Nephron (organoid): ENCODE measurements at regions not wholly inside any gene's neighbourhood (a gene's known extent, or its start where the extent isn't known, plus 50 kb on each side); places are given as distances from the start of the nearest gene placed in this dataset.

Experiments used
- H3K27ac Mint-ChIP-seq, 3 experiments: 2 replicates each; pipeline ENCODE4 v1.8.0; 2020; ENCODE audit warnings: mixed read lengths in 3 of 3, mild to moderate bottlenecking in 2 of 3, moderate library complexity in 1 of 3
- H3K27me3 Mint-ChIP-seq: 2 replicates; pipeline ENCODE4 v1.8.0; 2021; ENCODE audit warnings: low read depth, mild to moderate bottlenecking, moderate library complexity, mixed read lengths
- H3K36me3 Mint-ChIP-seq: 2 replicates; pipeline ENCODE4 v1.8.0; 2020; ENCODE audit warnings: low read depth, mixed read lengths
- H3K4me1 Mint-ChIP-seq: 2 replicates; pipeline ENCODE4 v1.8.0; 2020; ENCODE audit warnings: mixed read lengths
- H3K4me3 Mint-ChIP-seq, 3 experiments: 2 replicates each; pipeline ENCODE4 v1.8.0; 2020; ENCODE audit warnings: mild to moderate bottlenecking in 3 of 3, mixed read lengths in 3 of 3, moderate library complexity in 2 of 3
- H3K9me3 Mint-ChIP-seq: 2 replicates; pipeline ENCODE4 v1.8.0; 2020; ENCODE audit warnings: mixed read lengths
- TF ChIP-seq, protein P1 (sequence below), 3 experiments: fragments of 200-600 bp; sonication (generic); IDR thresholded peaks; one replicate each; pipeline ENCODE4 v1.5.0; 2021; ENCODE audit warnings: antibody characterized with exemption in 3 of 3; ENCODE audit not compliant: unreplicated experiment in 3 of 3

DNA sequence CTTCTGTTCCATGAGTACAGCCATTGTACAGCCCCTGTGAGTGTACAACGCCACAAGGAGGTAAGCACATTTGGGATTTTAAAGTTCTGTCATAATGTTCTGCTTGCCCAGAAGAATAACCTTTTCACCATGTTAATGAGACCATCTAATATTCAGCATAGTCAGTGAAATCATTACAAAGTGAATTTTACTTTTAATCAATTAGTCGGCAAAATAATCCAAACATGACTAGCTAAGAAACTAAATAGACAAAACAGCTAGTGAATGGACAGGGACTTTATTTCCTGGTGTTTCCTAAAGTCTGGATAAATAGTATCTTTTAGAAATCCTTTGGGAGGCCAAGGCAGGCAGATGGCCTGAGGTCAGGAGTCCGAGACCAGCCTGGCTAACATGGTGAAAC, 69.0 kb upstream of the NRSN1 start:
- no peaks in the 10 kb centered on the region for H3K9me3 Mint-ChIP-seq
- H3K36me3 Mint-ChIP-seq: no peaks in the 10 kb centered on the region
- TF ChIP-seq, protein P1, sequence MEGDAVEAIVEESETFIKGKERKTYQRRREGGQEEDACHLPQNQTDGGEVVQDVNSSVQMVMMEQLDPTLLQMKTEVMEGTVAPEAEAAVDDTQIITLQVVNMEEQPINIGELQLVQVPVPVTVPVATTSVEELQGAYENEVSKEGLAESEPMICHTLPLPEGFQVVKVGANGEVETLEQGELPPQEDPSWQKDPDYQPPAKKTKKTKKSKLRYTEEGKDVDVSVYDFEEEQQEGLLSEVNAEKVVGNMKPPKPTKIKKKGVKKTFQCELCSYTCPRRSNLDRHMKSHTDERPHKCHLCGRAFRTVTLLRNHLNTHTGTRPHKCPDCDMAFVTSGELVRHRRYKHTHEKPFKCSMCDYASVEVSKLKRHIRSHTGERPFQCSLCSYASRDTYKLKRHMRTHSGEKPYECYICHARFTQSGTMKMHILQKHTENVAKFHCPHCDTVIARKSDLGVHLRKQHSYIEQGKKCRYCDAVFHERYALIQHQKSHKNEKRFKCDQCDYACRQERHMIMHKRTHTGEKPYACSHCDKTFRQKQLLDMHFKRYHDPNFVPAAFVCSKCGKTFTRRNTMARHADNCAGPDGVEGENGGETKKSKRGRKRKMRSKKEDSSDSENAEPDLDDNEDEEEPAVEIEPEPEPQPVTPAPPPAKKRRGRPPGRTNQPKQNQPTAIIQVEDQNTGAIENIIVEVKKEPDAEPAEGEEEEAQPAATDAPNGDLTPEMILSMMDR (IDR thresholded peaks at IDR 0.05; ENCODE audit: unreplicated experiment in 3 of 3): no peak
- peaks cover 17% of the 10 kb centered on the region for H3K4me1 Mint-ChIP-seq
- H3K27me3 Mint-ChIP-seq: no peaks in the 10 kb centered on the region
- H3K4me3 Mint-ChIP-seq: no peak overlapping the region
- no peak overlapping the region for H3K27ac Mint-ChIP-seq

DNA sequence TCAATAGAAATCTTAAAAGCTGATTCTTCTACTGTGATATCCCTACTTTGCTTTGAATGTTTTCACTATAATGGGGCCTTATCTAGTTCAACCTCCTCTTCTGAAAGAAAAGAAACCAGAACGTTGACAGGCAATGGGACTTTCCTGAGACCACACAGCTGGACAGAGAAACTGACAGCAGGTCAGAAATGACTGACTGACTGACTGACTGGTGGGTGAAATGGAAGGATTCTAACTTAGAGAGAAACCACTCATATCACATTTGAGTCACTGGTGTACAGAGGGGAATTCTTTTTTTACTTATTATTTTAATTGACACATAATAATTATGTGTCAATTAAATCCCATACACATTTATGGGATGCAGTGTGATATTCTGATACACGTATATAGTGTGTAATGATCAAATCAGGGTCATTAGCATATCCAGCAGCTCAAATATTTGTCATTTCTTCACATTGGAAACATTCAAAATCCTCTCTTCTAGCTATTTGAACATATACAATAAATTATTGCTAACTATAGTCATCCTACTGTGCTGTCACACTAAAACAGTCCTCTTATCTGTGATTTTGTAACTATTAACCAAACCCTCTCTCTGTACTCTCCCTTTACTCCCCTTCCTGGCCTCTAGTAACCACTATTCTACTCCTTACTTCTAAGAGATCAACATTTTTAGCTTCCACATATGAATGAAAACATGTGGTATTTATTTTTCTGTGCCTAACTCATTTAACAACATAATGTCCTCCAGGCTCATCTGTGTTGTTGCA, 64.8 kb upstream of the NRSN1 start:
- Mint-ChIP-seq H3K27ac (no peak overlapping the region), H3K9me3 (peaks cover 13% of the 10 kb centered on the region), H3K4me1 (peaks cover 6% of the 10 kb centered on the region), H3K36me3 (no peaks in the 10 kb centered on the region), H3K27me3 (no peaks in the 10 kb centered on the region), H3K4me3 (no peak overlapping the region)
- TF ChIP-seq, protein P1 (IDR thresholded peaks at IDR 0.05; ENCODE audit: unreplicated experiment in 3 of 3): no peak

DNA sequence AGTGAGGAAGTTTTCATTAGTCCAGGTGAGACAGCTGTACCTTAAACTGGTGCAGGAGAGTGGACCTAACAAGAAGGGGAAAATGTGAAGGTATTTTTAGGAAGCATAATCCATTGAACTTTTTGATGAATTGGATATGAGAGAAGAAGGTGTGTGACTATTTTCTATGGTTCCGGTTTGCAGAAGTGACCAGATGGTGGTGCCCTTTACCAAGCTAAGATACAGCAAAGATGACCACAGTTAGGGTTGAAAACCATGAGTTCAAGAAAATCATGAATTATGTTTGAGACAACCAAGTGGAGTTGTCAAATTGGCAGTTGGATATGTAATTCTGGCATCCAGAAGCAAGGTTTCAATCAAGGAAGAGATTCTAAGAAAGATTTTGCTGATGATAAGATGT, 61.9 kb upstream of the NRSN1 start:
- Mint-ChIP-seq H3K36me3 (no peaks in the 10 kb centered on the region), H3K9me3 (peaks cover 15% of the 10 kb centered on the region)

DNA sequence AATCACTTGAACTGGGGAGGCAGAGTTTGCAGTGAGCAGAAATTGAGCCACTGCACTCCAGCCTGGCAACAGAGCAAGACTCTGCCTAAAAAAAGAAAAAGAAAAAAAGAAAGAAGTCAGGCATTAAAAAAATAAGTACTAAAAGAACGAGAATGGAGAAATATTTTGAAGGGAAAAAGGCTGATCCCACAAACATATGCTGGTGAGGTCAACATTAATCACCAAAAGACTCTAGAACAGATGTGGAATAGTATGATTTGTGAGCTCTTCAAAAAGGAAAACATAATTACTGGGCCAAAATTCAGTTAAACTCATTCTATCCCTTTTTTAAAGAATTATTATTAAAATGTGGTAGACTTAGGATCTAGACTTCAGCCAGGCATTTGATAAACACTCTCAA, 61.2 kb upstream of the NRSN1 start:
- Mint-ChIP-seq H3K36me3 (no peaks in the 10 kb centered on the region), H3K27me3 (no peaks in the 10 kb centered on the region), H3K27ac (peak overlapping the region in 2 of 3 experiments; percentile 58 to 71), H3K4me1 (peaks cover 15% of the 10 kb centered on the region), H3K4me3 (no peak overlapping the region), H3K9me3 (peaks cover 15% of the 10 kb centered on the region)
- TF ChIP-seq, protein P1 (IDR thresholded peaks at IDR 0.05; ENCODE audit: unreplicated experiment in 3 of 3): no peak

More for the DNA sequence above, 61.9 kb upstream of the NRSN1 start:
- Mint-ChIP-seq H3K27ac (no peak overlapping the region), H3K4me1 (peaks cover 8% of the 10 kb centered on the region), H3K4me3 (no peak overlapping the region), H3K27me3 (no peaks in the 10 kb centered on the region)
- TF ChIP-seq, protein P1 (IDR thresholded peaks at IDR 0.05; ENCODE audit: unreplicated experiment in 3 of 3): peak; percentile 43 to 58 (median 46)

DNA sequence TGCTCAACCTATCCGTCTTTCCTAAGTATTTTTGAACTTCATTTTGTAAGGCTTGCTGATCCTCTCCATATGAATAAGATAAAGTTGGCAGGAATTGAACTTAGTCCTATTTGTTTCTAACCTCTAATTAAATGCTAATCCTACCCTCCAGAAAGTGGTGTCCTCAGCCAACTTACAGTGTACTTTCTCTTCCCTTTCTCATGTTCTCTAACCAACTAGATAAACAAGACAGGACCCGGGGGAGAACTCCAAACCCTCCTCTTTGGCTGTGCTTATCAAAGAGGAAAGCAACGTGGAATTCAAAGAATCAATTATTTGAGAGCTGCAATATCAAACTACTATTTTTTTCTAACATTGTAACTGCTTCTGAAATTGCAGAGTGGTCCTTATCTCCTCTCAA, 56.5 kb upstream of the NRSN1 start:
- Mint-ChIP-seq H3K27ac (peak overlapping the region; percentile 65 to 75 (median 70)), H3K27me3 (no peaks in the 10 kb centered on the region), H3K9me3 (peaks cover 11% of the 10 kb centered on the region), H3K4me1 (peaks cover 16% of the 10 kb centered on the region), H3K4me3 (no peak overlapping the region), H3K36me3 (no peaks in the 10 kb centered on the region)
- TF ChIP-seq, protein P1 (IDR thresholded peaks at IDR 0.05; ENCODE audit: unreplicated experiment in 3 of 3): no peak
